ENCODE measurements at regions not wholly inside any gene's neighbourhood (a gene's known extent, or its start where the extent isn't known, plus 50 kb on each side); places are given as distances from the start of the nearest gene placed in this dataset.
"Not testable (repeated sequence)": the region's sequence is repeated elsewhere in the genome, so short reads cannot be mapped to it uniquely, and the experiment has no call there.

- DNase-seq (ENCODE audit: low read depth): no peak
Measured at GRCh38 chr9:75683591-75683990, 206.9 kb upstream of the PCSK5 start.

- DNase-seq (ENCODE audit: low read depth): no peak
Measured at GRCh38 chr9:75685062-75685461, 205.4 kb upstream of the PCSK5 start.

GRCh38 chr9:75687359-75687953 lies 203.0 kb upstream of the PCSK5 start:
- no peak for DNase-seq (ENCODE audit: low read depth)

GRCh38 chr9:75690551-75690950 lies 199.9 kb upstream of the PCSK5 start:
- not testable (repeated sequence) for DNase-seq (ENCODE audit: low read depth)

- no peak for DNase-seq (ENCODE audit: low read depth)
Measured at GRCh38 chr9:75691408-75691807, 199.1 kb upstream of the PCSK5 start.

GRCh38 chr9:75692309-75692708 lies 198.2 kb upstream of the PCSK5 start:
- DNase-seq (ENCODE audit: low read depth): no peak

GRCh38 chr9:75695921-75696320 lies 194.6 kb upstream of the PCSK5 start:
- DNase-seq (ENCODE audit: low read depth): no peak

GRCh38 chr9:75699017-75699416 lies 191.5 kb upstream of the PCSK5 start:
- DNase-seq (ENCODE audit: low read depth): no peak

GRCh38 chr9:75699625-75700251 lies 190.7 kb upstream of the PCSK5 start:
- no peak for DNase-seq (ENCODE audit: low read depth)

- no peak for DNase-seq (ENCODE audit: low read depth)
Measured at GRCh38 chr9:75700252-75700640, 190.2 kb upstream of the PCSK5 start.

GRCh38 chr9:75707191-75707590 lies 183.3 kb upstream of the PCSK5 start:
- DNase-seq (ENCODE audit: low read depth): no peak

- no peak for DNase-seq (ENCODE audit: low read depth)
Measured at GRCh38 chr9:75709698-75710097, 180.8 kb upstream of the PCSK5 start.

GRCh38 chr9:75712700-75713099 lies 177.8 kb upstream of the PCSK5 start:
- no peak for DNase-seq (ENCODE audit: low read depth)

- no peak for DNase-seq (ENCODE audit: low read depth)
Measured at GRCh38 chr9:75713335-75713734, 177.1 kb upstream of the PCSK5 start.

GRCh38 chr9:75715360-75715759 lies 175.1 kb upstream of the PCSK5 start:
- no peak for DNase-seq (ENCODE audit: low read depth)

GRCh38 chr9:75718677-75719076 lies 171.8 kb upstream of the PCSK5 start:
- no peak for DNase-seq (ENCODE audit: low read depth)

GRCh38 chr9:75728391-75728790 lies 162.1 kb upstream of the PCSK5 start:
- DNase-seq (ENCODE audit: low read depth): no peak

- no peak for DNase-seq (ENCODE audit: low read depth)
Measured at GRCh38 chr9:75734802-75735201, 155.7 kb upstream of the PCSK5 start.

GRCh38 chr9:75739884-75740611 lies 150.4 kb upstream of the PCSK5 start:
- DNase-seq (ENCODE audit: low read depth): no peak

GRCh38 chr9:75743855-75744254 lies 146.6 kb upstream of the PCSK5 start:
- no peak for DNase-seq (ENCODE audit: low read depth)

- no peak for DNase-seq (ENCODE audit: low read depth)
Measured at GRCh38 chr9:75754080-75754479, 136.4 kb upstream of the PCSK5 start.

GRCh38 chr9:75775166-75775565 lies 115.3 kb upstream of the PCSK5 start:
- DNase-seq (ENCODE audit: low read depth): no peak

- no peak for DNase-seq (ENCODE audit: low read depth)
Measured at GRCh38 chr9:75775966-75776691, 114.3 kb upstream of the PCSK5 start.

All from activated T-cell treated with anti-CD3 and anti-CD28 coated beads for 1 hour (primary cell).